H1 (cell line): ENCODE measurements at regions not wholly inside any gene's neighbourhood (a gene's known extent, or its start where the extent isn't known, plus 50 kb on each side); places are given as distances from the start of the nearest gene placed in this dataset.

ENCODE experiments used
- ATF3 ChIP-seq: IDR thresholded peaks from 2 replicates; pipeline ENCODE4 v1.6.1; 2011; ENCODE audit warnings: low read depth, mild to moderate bottlenecking, low read length; ENCODE audit not compliant: insufficient read depth
- CEBPB ChIP-seq: IDR thresholded peaks from 2 replicates; pipeline ENCODE4 v1.6.1; 2012; ENCODE audit warnings: low read depth, low read length
- SIN3A ChIP-seq, 2 experiments: IDR thresholded peaks in 1 of 2; conservative IDR thresholded peaks in 1 of 2; 2 replicates each; pipeline ENCODE4 v1.6.1; 2011 to 2012; ENCODE audit warnings: low read length in 2 of 2, improper control_type of control experiment in 1 of 2, low read depth in 1 of 2, mild to moderate bottlenecking in 1 of 2
- SUZ12 ChIP-seq: fragments of 200-600 bp; sonication (generic); IDR thresholded peaks from 2 replicates; pipeline ENCODE4 v1.6.1; 2012; ENCODE audit warnings: mild to moderate bottlenecking, inconsistent platforms, low read length, moderate library complexity, mixed read lengths
- TF ChIP-seq, protein P1 (sequence below): IDR thresholded peaks from 2 replicates; pipeline ENCODE4 v1.6.1; 2012; ENCODE audit warnings: inconsistent platforms

DNA sequence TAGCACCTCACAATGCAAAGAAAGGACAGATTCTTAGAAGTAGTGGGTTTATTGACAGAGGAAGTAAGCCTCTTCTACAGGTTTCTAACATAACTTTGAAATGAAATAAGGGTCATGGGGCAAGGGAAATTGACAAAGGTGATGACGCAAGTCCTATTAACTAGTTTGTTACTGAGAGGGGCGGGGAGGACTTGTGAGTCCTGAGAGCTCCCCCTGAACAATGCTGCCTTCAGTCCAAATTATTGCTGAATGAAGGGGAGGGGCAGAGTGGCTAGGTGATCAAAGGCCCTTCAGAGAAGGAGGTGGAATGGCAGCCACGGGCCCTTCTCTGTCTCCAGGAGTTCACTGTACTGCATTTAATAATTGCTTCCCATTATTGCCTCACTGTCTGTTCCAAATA is 390.0 kb downstream of the MEIS1 start (continued):
- TF ChIP-seq ATF3 (no peak), CEBPB (no peak), SUZ12 (no peak), SIN3A (conservative IDR thresholded peaks at IDR 0.05 in 1 of 2, IDR thresholded peaks at IDR 0.05 in 1 of 2; ENCODE audit: low read depth in 1 of 2, low read length in 2 of 2) (no peak)
- TF ChIP-seq, protein P1, sequence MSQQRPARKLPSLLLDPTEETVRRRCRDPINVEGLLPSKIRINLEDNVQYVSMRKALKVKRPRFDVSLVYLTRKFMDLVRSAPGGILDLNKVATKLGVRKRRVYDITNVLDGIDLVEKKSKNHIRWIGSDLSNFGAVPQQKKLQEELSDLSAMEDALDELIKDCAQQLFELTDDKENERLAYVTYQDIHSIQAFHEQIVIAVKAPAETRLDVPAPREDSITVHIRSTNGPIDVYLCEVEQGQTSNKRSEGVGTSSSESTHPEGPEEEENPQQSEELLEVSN: no peak
